ENCODE measurements at regions not wholly inside any gene's neighbourhood (a gene's known extent, or its start where the extent isn't known, plus 50 kb on each side); places are given as distances from the start of the nearest gene placed in this dataset.

- TF ChIP-seq POLR2A (IDR thresholded peaks at IDR 0.05) (no peak), CTCF (IDR thresholded peaks at IDR 0.05) (no peak)
Measured at GRCh38 chr5:89951876-89952275, 457.7 kb downstream of the CETN3 start.

All from stomach (tissue), 4 donors.